ENCODE measurements at regions not wholly inside any gene's neighbourhood (a gene's known extent, or its start where the extent isn't known, plus 50 kb on each side); places are given as distances from the start of the nearest gene placed in this dataset.

DNA sequence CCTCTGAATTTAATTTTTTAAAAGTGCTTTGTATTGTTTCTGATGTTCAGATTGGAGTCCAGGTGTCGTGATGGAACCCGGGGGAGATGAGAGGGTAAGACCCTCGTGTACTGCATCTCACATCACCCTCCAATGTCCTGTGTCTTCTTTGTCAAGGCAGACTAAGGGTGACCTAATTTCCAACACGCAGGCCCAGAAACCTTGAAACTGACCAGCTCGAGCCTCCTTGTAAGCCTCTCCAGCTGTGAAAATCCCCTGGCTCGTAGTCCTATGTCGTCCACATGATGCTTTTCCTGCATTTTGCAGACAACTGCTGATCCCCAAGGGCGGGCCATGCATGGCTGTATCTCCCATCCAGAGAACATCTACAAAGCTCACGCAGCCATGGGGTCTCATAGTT, 220.2 kb downstream of the ARHGAP12 start:
- H3K27me3 Mint-ChIP-seq (ENCODE audit: insufficient read depth, low read depth, poor library complexity) = peaks cover 10% of the 10 kb centered on the region
- Histone ChIP-seq H3K9me2 (ENCODE audit: insufficient read depth) (no peaks in the 10 kb centered on the region; the same call in 1 of the 2 replicates), H3K27me3 (ENCODE audit: insufficient read depth) (no peaks in the 10 kb centered on the region), H3K4me1 (ENCODE audit: insufficient read depth) (peaks cover 14% of the 10 kb centered on the region), H3K27ac (ENCODE audit: low read depth) (no peak overlapping the region), H2AFZ (peak overlapping the region; percentile 38), H3F3A (replicated peaks; ENCODE audit: low read depth) (no peaks in the 10 kb centered on the region), H3K79me2 (replicated peaks; ENCODE audit: insufficient read depth) (no peaks in the 10 kb centered on the region), H3K36me3 (ENCODE audit: insufficient read depth) (no peaks in the 10 kb centered on the region; the same call in 1 of the 2 replicates), H3K4me2 (0 out of 2 replicates have a peak overlapping the region, but pooled peaks have one; percentile 46), H3K4me3 (no peak overlapping the region), H4K20me1 (replicated peaks; ENCODE audit: insufficient read depth) (no peaks in the 10 kb centered on the region)
- DNase-seq (ENCODE audit: low spot score) (no peak), ATAC-seq (no peak)
- H3K27ac Mint-ChIP-seq = no peak overlapping the region
- no peak overlapping the region for H3K4me3 Mint-ChIP-seq
- TF ChIP-seq ZNF114 (CRISPR knock-in tag; IDR thresholded peaks at IDR 0.05) (no peak), JUNB (IDR thresholded peaks at IDR 0.05; ENCODE audit: unreplicated experiment) (no peak), ZNF331 (CRISPR knock-in tag; IDR thresholded peaks at IDR 0.05; ENCODE audit: low read depth) (no peak), NANOG (IDR thresholded peaks at IDR 0.05; ENCODE audit: borderline replicate concordance) (no peak), STAT1 (IDR thresholded peaks at IDR 0.05; ENCODE audit: unreplicated experiment) (no peak), ZNF462 (CRISPR knock-in tag; IDR thresholded peaks at IDR 0.05) (no peak), EZH2phosphoT487 (IDR thresholded peaks at IDR 0.05; ENCODE audit: unreplicated experiment) (no peak), CREB1 (CRISPR knock-in tag; IDR thresholded peaks at IDR 0.05; ENCODE audit: low read depth) (no peak), EZH2 (IDR thresholded peaks at IDR 0.05; ENCODE audit: low read depth, unreplicated experiment) (no peak), POLR2AphosphoS5 (IDR thresholded peaks at IDR 0.05; ENCODE audit: low read depth) (no peak), ETS1 (IDR thresholded peaks at IDR 0.05) (no peak)
- TF ChIP-seq, protein P1, sequence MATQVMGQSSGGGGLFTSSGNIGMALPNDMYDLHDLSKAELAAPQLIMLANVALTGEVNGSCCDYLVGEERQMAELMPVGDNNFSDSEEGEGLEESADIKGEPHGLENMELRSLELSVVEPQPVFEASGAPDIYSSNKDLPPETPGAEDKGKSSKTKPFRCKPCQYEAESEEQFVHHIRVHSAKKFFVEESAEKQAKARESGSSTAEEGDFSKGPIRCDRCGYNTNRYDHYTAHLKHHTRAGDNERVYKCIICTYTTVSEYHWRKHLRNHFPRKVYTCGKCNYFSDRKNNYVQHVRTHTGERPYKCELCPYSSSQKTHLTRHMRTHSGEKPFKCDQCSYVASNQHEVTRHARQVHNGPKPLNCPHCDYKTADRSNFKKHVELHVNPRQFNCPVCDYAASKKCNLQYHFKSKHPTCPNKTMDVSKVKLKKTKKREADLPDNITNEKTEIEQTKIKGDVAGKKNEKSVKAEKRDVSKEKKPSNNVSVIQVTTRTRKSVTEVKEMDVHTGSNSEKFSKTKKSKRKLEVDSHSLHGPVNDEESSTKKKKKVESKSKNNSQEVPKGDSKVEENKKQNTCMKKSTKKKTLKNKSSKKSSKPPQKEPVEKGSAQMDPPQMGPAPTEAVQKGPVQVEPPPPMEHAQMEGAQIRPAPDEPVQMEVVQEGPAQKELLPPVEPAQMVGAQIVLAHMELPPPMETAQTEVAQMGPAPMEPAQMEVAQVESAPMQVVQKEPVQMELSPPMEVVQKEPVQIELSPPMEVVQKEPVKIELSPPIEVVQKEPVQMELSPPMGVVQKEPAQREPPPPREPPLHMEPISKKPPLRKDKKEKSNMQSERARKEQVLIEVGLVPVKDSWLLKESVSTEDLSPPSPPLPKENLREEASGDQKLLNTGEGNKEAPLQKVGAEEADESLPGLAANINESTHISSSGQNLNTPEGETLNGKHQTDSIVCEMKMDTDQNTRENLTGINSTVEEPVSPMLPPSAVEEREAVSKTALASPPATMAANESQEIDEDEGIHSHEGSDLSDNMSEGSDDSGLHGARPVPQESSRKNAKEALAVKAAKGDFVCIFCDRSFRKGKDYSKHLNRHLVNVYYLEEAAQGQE (IDR thresholded peaks at IDR 0.05; ENCODE audit: unreplicated experiment) = no peak
- TF ChIP-seq, protein P2, sequence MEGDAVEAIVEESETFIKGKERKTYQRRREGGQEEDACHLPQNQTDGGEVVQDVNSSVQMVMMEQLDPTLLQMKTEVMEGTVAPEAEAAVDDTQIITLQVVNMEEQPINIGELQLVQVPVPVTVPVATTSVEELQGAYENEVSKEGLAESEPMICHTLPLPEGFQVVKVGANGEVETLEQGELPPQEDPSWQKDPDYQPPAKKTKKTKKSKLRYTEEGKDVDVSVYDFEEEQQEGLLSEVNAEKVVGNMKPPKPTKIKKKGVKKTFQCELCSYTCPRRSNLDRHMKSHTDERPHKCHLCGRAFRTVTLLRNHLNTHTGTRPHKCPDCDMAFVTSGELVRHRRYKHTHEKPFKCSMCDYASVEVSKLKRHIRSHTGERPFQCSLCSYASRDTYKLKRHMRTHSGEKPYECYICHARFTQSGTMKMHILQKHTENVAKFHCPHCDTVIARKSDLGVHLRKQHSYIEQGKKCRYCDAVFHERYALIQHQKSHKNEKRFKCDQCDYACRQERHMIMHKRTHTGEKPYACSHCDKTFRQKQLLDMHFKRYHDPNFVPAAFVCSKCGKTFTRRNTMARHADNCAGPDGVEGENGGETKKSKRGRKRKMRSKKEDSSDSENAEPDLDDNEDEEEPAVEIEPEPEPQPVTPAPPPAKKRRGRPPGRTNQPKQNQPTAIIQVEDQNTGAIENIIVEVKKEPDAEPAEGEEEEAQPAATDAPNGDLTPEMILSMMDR (conservative IDR thresholded peaks at IDR 0.05; ENCODE audit: low read depth in 2 of 2) = no peak
- peaks cover 19% of the 10 kb centered on the region for H3K4me1 Mint-ChIP-seq
- H3K9me3 Mint-ChIP-seq = peaks cover 59% of the 10 kb centered on the region
- H3K36me3 Mint-ChIP-seq (ENCODE audit: low read depth) = peaks cover 48% of the 10 kb centered on the region

Measured in GM23338 (cell line).